H9 (cell line): ENCODE measurements at regions not wholly inside any gene's neighbourhood (a gene's known extent, or its start where the extent isn't known, plus 50 kb on each side); places are given as distances from the start of the nearest gene placed in this dataset.

Experiments used
- DNase-seq: peaks from one replicate; pipeline ENCODE4 v3.0.0-alpha.2; 2017
- H2AFZ ChIP-seq: one replicate; pipeline ENCODE4 v1.6.1; 2013; ENCODE audit warnings: mild to moderate bottlenecking, low read length, control low read depth, moderate library complexity
- H2AK5ac ChIP-seq: 2 replicates; pipeline ENCODE4 v1.6.1; 2013; ENCODE audit warnings: low read length, control low read depth, mixed read lengths; ENCODE audit not compliant: insufficient read length
- H2BK120ac ChIP-seq: one replicate; pipeline ENCODE4 v1.6.1; 2013; ENCODE audit warnings: low read depth, mild to moderate bottlenecking, low read length, control low read depth, inconsistent platforms; ENCODE audit not compliant: poor library complexity, severe bottlenecking
- H2BK12ac ChIP-seq: 2 replicates; pipeline ENCODE4 v1.6.1; 2013; ENCODE audit warnings: low read length, control low read depth, mixed read lengths, low read depth; ENCODE audit not compliant: insufficient read length
- H2BK15ac ChIP-seq: 2 replicates; pipeline ENCODE4 v1.6.1; 2013; ENCODE audit warnings: low read depth, low read length, control low read depth
- H2BK20ac ChIP-seq: one replicate; pipeline ENCODE4 v1.6.1; 2013; ENCODE audit warnings: low read depth, mild to moderate bottlenecking, low read length, control low read depth, inconsistent platforms; ENCODE audit not compliant: poor library complexity, severe bottlenecking
- H2BK5ac ChIP-seq: 2 replicates; pipeline ENCODE4 v1.6.1; 2013; ENCODE audit warnings: low read length, control low read depth, mixed read lengths; ENCODE audit not compliant: insufficient read length
- H3K14ac ChIP-seq: 2 replicates; pipeline ENCODE4 v1.6.1; 2013; ENCODE audit warnings: low read length, control low read depth; ENCODE audit not compliant: insufficient read depth
- H3K18ac ChIP-seq: 2 replicates; pipeline ENCODE4 v1.6.1; 2013; ENCODE audit warnings: low read depth, mild to moderate bottlenecking, mixed read lengths, low read length, control low read depth; ENCODE audit not compliant: insufficient read length
- H3K23ac ChIP-seq: 2 replicates; pipeline ENCODE4 v1.6.1; 2013; ENCODE audit warnings: low read length, control low read depth, mixed read lengths, low read depth; ENCODE audit not compliant: insufficient read length
- H3K23me2 ChIP-seq: 2 replicates; pipeline ENCODE4 v1.6.1; 2013; ENCODE audit warnings: low read depth, mild to moderate bottlenecking, mixed read lengths, low read length, control low read depth; ENCODE audit not compliant: insufficient read length, poor library complexity, severe bottlenecking
- H3K27ac ChIP-seq: 2 replicates; pipeline ENCODE4 v1.5.1; 2013; ENCODE audit warnings: low read length, control low read depth, mixed read lengths, low read depth; ENCODE audit not compliant: insufficient read length
- H3K27me3 ChIP-seq: 2 replicates; pipeline ENCODE4 v1.6.1; 2013; ENCODE audit warnings: low read length, control low read depth, inconsistent platforms; ENCODE audit not compliant: insufficient read depth
- H3K4ac ChIP-seq: 2 replicates; pipeline ENCODE4 v1.6.1; 2013; ENCODE audit warnings: low read depth, mild to moderate bottlenecking, control low read depth, inconsistent platforms, low read length, moderate library complexity
- H3K4me1 ChIP-seq: 2 replicates; pipeline ENCODE4 v1.6.1; 2013; ENCODE audit warnings: low read length, control low read depth, inconsistent platforms; ENCODE audit not compliant: insufficient read depth
- H3K4me2 ChIP-seq: 2 replicates; pipeline ENCODE4 v1.6.1; 2013; ENCODE audit warnings: low read length, control low read depth, mixed read lengths; ENCODE audit not compliant: insufficient read length, insufficient read depth
- H3K56ac ChIP-seq: 2 replicates; pipeline ENCODE4 v1.6.1; 2013; ENCODE audit warnings: low read depth, mild to moderate bottlenecking, mixed read lengths, low read length, control low read depth; ENCODE audit not compliant: insufficient read length
- H3K79me1 ChIP-seq: 2 replicates; pipeline ENCODE4 v1.6.1; 2013; ENCODE audit warnings: low read depth, mild to moderate bottlenecking, moderate library complexity, low read length, control low read depth, inconsistent platforms; ENCODE audit not compliant: insufficient read depth, poor library complexity, severe bottlenecking
- H3K79me2 ChIP-seq: 2 replicates; pipeline ENCODE4 v1.6.1; 2013; ENCODE audit warnings: low read length, control low read depth, inconsistent platforms; ENCODE audit not compliant: insufficient read depth
- H3K9ac ChIP-seq: 2 replicates; pipeline ENCODE4 v1.6.1; 2013; ENCODE audit warnings: low read length, control low read depth, mixed read lengths; ENCODE audit not compliant: insufficient read length; ENCODE audit errors: extremely low read depth
- H3K9me3 ChIP-seq: one replicate; pipeline ENCODE4 v1.6.1; 2013; ENCODE audit warnings: low read depth, low read length, inconsistent platforms; ENCODE audit not compliant: control insufficient read depth
- H3T11ph ChIP-seq: one replicate; pipeline ENCODE4 v1.6.1; 2013; ENCODE audit warnings: mild to moderate bottlenecking, low read length, control low read depth, inconsistent platforms
- H4K20me1 ChIP-seq: one replicate; pipeline ENCODE4 v1.6.1; 2013; ENCODE audit not compliant: control insufficient read depth, insufficient read length, insufficient read depth
- H4K5ac ChIP-seq: 2 replicates; pipeline ENCODE4 v1.6.1; 2013; ENCODE audit warnings: low read depth, mild to moderate bottlenecking, mixed read lengths, low read length, control low read depth; ENCODE audit not compliant: insufficient read length
- H4K8ac ChIP-seq: replicated peaks from 2 replicates; pipeline ENCODE4 v1.6.1; 2013; ENCODE audit warnings: low read length, control low read depth, mixed read lengths, low read depth; ENCODE audit not compliant: insufficient read length
- H4K91ac ChIP-seq: 2 replicates; pipeline ENCODE4 v1.6.1; 2013; ENCODE audit warnings: low read depth, mild to moderate bottlenecking, moderate library complexity, mixed read lengths, low read length, control low read depth; ENCODE audit not compliant: insufficient read length
- H3K27ac Mint-ChIP-seq, 3 experiments: 2 replicates in 2 of 3; 3 replicates in 1 of 3; pipeline ENCODE4 v1.8.0; 2020 to 2021; ENCODE audit warnings: mixed read lengths in 3 of 3, mild to moderate bottlenecking in 1 of 3, moderate library complexity in 1 of 3
- H3K27me3 Mint-ChIP-seq: 2 replicates; pipeline ENCODE4 v1.8.0; 2021; ENCODE audit warnings: low read depth, mild to moderate bottlenecking, moderate library complexity, mixed read lengths
- H3K36me3 Mint-ChIP-seq, 3 experiments: 2 replicates in 2 of 3; 3 replicates in 1 of 3; pipeline ENCODE4 v1.8.0; 2020 to 2021; ENCODE audit warnings: low read depth in 3 of 3, mixed read lengths in 3 of 3; ENCODE audit not compliant: insufficient read depth in 1 of 3
- H3K4me1 Mint-ChIP-seq, 2 experiments: 2 replicates each; pipeline ENCODE4 v1.8.0; 2020; ENCODE audit warnings: mixed read lengths in 2 of 2
- H3K4me3 Mint-ChIP-seq, 2 experiments: 2 replicates in 1 of 2; 3 replicates in 1 of 2; pipeline ENCODE4 v1.8.0; 2020 to 2021; ENCODE audit warnings: mild to moderate bottlenecking in 2 of 2, mixed read lengths in 2 of 2, moderate library complexity in 1 of 2
- H3K9me3 Mint-ChIP-seq, 2 experiments: 2 replicates in 1 of 2; 3 replicates in 1 of 2; pipeline ENCODE4 v1.8.0; 2020; ENCODE audit warnings: mild to moderate bottlenecking in 2 of 2, mixed read lengths in 2 of 2, moderate library complexity in 1 of 2
- CTCF ChIP-seq: fragments of 200-600 bp; sonication (generic); conservative IDR thresholded peaks from 3 replicates; pipeline ENCODE4 v1.8.0; 2021; ENCODE audit warnings: antibody characterized with exemption, mild to moderate bottlenecking
- WGBS: extraction: QIAGEN DNeasy Blood & Tissue Kit; methylation state at CpG from one replicate; pipeline ENCODE4 v1.1.7; 2013; ENCODE audit warnings: missing lambda C conversion rate, low lambda C conversion rate, mixed read lengths; ENCODE audit not compliant: insufficient read length; ENCODE audit errors: extremely low coverage; 5-methylcytosine and 5-hydroxymethylcytosine counted together

DNA sequence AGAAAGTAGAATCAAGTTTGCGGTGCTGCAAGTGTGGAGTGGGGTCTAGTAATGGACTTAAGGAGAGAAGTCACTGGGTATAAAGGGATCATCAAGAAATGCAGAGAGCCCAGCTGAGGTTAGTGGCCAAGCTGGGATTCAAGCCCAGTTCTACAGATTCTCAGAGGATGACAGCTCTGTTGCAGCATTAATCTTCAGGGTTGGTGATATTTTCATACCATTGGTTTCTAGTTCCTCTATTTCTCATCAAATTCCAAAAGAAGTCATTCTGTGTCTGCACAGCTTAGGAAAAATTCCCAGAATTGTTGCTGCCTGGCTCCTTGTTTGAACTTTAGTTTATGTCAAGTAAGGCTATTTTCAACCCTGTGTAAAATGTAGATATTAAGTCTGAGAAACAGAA lies 169.5 kb upstream of the NTF3 start:
- Histone ChIP-seq H2BK120ac (no peak overlapping the region), H2BK15ac (no peak overlapping the region), H3K9ac (no peak overlapping the region), H4K8ac (no peak overlapping the region), H2BK20ac (no peak overlapping the region), H2BK12ac (no peak overlapping the region), H4K5ac (no peak overlapping the region), H3K79me2 (no peaks in the 10 kb centered on the region), H4K20me1 (no peaks in the 10 kb centered on the region), H3K23ac (no peak overlapping the region), H3K27me3 (no peaks in the 10 kb centered on the region), H3K14ac (no peak overlapping the region), H3K56ac (no peak overlapping the region), H3T11ph (no peak overlapping the region), H3K4ac (no peak overlapping the region), H2AFZ (no peak overlapping the region), H3K4me1 (no peaks in the 10 kb centered on the region; the same call in 1 of the 2 replicates), H3K79me1 (no peaks in the 10 kb centered on the region), H3K18ac (no peak overlapping the region), H2AK5ac (no peak overlapping the region), H4K91ac (no peak overlapping the region), H3K23me2 (no peaks in the 10 kb centered on the region), H3K4me2 (no peak overlapping the region), H3K27ac (no peak overlapping the region), H2BK5ac (no peak overlapping the region), H3K9me3 (no peaks in the 10 kb centered on the region)
- Mint-ChIP-seq H3K9me3 (peaks cover 0 to 3% of the 10 kb centered on the region in 2 experiments; a peak in 1 of 5 replicates), H3K4me3 (no peak overlapping the region), H3K27me3 (no peaks in the 10 kb centered on the region; the same call in 1 of the 2 replicates), H3K36me3 (no peaks in the 10 kb centered on the region; a peak in 1 of 7 replicates), H3K27ac (no peak overlapping the region), H3K4me1 (peaks cover 17% of the 10 kb centered on the region in 2 experiments)
- no peak for DNase-seq
- no CpG with 5 or more reads among the region's 1 CpG for WGBS
- TF ChIP-seq CTCF, result no peak
